Large intestine (tissue), 3 donors: ENCODE measurements at regions not wholly inside any gene's neighbourhood (a gene's known extent, or its start where the extent isn't known, plus 50 kb on each side); places are given as distances from the start of the nearest gene placed in this dataset.

Experiments used
- DNase-seq, 2 donors: peaks; one replicate each; pipeline versions ENCODE4 v3.0.0 to v3.0.0-alpha.2; 2013
- H3K27ac ChIP-seq: one replicate; pipeline ENCODE4 v1.5.1; 2013; ENCODE audit warnings: low read length
- H3K27me3 ChIP-seq: 2 replicates; pipeline ENCODE4 v1.6.1; 2013; ENCODE audit warnings: low read length; ENCODE audit not compliant: control insufficient read depth, insufficient read depth
- H3K36me3 ChIP-seq: 2 replicates; pipeline ENCODE4 v1.6.1; 2013; ENCODE audit warnings: low read length; ENCODE audit not compliant: control insufficient read depth, insufficient read depth
- H3K4me1 ChIP-seq: one replicate; pipeline ENCODE4 v1.6.1; 2013; ENCODE audit warnings: low read length; ENCODE audit not compliant: control insufficient read depth, insufficient read depth
- H3K4me3 ChIP-seq: one replicate; pipeline ENCODE4 v1.5.1; 2013; ENCODE audit warnings: low read length
- H3K9me3 ChIP-seq: one replicate; pipeline ENCODE4 v1.6.1; 2013; ENCODE audit warnings: mild to moderate bottlenecking, low read depth, low read length, moderate library complexity; ENCODE audit not compliant: control insufficient read depth
- WGBS: methylation state at CpG from one replicate; pipeline ENCODE4 v1.1.5; 2013; ENCODE audit warnings: low lambda C conversion rate; ENCODE audit not compliant: insufficient coverage; 5-methylcytosine and 5-hydroxymethylcytosine counted together

- Histone ChIP-seq H3K36me3 (no peaks in the 10 kb centered on the region), H3K4me3 (no peak overlapping the region), H3K4me1 (no peaks in the 10 kb centered on the region), H3K27me3 (no peaks in the 10 kb centered on the region), H3K9me3 (no peaks in the 10 kb centered on the region), H3K27ac (no peak overlapping the region)
- WGBS, result 55% methylated on average over 2 of the region's 6 CpGs
- no peak for DNase-seq
These were observed 86.1 kb downstream of the RTP4 start for GRCh38 chr3:187454085-187454815.

DNA sequence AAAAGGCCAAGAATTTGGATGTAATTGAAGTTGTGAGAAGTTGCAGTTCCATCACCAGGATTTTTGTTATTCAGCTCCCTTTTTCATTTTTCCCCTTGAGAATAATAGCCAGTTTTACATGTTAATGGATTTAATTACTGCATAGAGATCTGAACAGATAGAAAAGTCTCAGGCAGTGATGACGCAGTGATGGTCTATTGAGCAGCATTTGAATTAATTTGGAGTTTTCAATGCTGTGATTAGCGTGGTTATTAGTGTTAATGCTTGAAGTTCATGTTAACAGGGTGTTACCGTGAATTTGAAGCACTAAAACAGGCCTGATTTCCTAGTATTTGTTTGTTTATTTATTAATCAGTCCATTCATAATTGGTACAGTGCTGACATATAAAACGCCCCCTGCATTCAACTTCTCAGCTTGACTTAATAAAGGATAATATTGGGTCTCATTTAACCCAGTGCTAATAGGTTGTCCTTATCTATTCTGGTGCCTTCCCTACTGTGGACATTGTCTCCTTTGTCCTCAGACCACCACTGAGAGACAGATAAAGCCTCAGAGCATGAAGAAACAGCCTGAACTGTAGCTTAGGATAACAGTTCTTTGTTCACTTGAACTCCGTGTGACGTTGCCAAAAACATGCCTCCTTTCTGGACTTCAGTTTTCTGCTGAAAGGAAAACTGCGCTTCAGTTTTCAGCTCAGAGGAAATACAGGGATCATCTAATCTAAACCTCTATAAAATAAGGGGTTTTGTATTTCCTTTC is 82.4 kb downstream of the RTP4 start:
- DNase-seq, result no peak
- H3K36me3 ChIP-seq, result no peaks in the 10 kb centered on the region
- 83% methylated on average over 1 of the region's 7 CpGs for WGBS

DNA sequence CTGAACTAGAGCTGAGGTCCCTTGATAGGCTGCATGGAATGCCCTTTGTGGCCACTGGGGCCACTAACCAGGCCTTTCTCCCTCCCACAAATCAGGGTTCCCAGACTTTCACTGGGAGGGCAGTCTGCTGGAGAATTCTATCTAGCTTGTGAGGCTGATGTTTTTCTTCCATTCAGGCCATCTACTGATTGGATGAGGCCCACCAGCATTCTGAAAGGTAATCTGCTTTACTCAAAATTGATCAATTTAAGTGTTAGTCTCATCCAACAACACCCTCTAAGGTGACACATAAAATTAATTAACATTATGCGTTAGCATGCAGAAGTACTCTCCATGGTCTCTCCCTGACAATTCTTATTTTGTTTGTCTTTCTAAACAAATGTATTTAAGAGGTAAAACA is 80.5 kb downstream of the RTP4 start:
- H3K36me3 ChIP-seq, result no peaks in the 10 kb centered on the region
- WGBS, result no CpG with 5 or more reads among the region's 1 CpG
- no peak for DNase-seq
- no peak overlapping the region for H3K4me3 ChIP-seq
- H3K4me1 ChIP-seq, result no peaks in the 10 kb centered on the region
- H3K27ac ChIP-seq, result no peak overlapping the region
- no peaks in the 10 kb centered on the region for H3K9me3 ChIP-seq
- H3K27me3 ChIP-seq, result no peaks in the 10 kb centered on the region

More for the DNA sequence above, 82.4 kb downstream of the RTP4 start:
- H3K27ac ChIP-seq, result no peak overlapping the region
- H3K4me3 ChIP-seq, result no peak overlapping the region
- H3K27me3 ChIP-seq, result no peaks in the 10 kb centered on the region
- H3K4me1 ChIP-seq, result no peaks in the 10 kb centered on the region
- H3K9me3 ChIP-seq, result no peaks in the 10 kb centered on the region

DNA sequence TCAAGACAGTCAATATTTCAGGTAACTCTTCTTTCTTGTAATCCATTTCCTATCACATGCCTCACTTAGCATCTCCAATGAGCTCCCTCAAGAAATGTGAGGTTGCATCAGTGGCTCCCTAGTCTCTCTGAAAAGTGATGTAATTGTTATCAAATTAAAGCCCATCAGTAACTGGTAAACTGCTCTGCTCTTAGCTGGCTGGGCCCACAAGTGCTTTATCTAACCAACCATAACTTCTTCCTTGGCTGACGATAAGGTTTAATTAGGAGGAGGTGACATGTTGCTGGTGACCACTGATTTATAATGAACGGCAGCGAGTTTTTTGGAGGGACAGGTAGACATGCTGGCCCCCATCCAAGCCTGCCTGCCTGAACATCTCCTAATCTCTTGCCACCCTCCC is 79.6 kb downstream of the RTP4 start:
- Histone ChIP-seq H3K36me3 (no peaks in the 10 kb centered on the region), H3K4me3 (no peak overlapping the region), H3K27ac (no peak overlapping the region), H3K4me1 (no peaks in the 10 kb centered on the region), H3K27me3 (no peaks in the 10 kb centered on the region), H3K9me3 (no peaks in the 10 kb centered on the region)
- no CpG with 5 or more reads among the region's 3 CpGs for WGBS
- DNase-seq, result no peak

DNA sequence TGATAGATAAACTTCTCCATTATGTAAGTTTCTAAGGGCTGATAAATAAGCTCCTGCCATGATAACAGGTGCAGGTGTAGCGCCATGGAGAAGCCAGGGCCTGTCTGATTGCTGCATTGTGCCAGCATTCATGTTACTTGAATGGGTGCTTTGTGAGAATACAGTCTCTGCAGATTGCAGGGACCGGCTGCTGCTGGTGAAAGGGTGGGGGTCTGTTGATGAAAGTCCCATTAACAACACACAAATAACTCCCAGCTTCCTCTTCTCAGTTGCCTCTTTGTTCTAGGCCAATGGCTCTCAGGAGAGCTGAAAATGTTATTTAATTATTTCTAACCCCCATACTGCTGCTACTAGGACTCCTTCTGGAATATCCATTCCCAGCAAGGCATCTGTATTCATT is 77.2 kb downstream of the RTP4 start:
- Histone ChIP-seq H3K9me3 (no peaks in the 10 kb centered on the region), H3K4me3 (no peak overlapping the region), H3K4me1 (no peaks in the 10 kb centered on the region), H3K36me3 (no peaks in the 10 kb centered on the region), H3K27me3 (no peaks in the 10 kb centered on the region), H3K27ac (no peak overlapping the region)
- DNase-seq, result no peak
- no CpG with 5 or more reads among the region's 2 CpGs for WGBS

DNA sequence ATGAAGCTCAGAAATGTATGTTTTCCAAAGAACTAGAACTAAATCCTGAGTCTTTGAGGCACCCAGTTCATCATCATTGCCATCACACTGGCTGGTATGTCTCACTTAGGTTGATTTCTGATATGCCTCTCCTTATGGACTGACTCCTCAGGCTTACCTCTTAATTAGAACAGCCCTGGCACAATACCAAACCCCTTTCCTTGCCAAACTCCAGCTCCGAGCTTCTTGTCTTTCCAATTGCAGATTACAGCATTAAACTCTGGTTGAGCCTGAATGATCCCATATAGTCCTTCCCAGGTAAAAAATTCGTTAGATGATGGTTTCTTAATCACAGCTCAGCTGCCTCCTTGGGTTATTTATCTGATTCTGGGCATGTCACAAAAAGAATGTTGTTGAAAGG is 66.3 kb downstream of the RTP4 start:
- Histone ChIP-seq H3K27ac (no peak overlapping the region), H3K27me3 (no peaks in the 10 kb centered on the region), H3K9me3 (no peaks in the 10 kb centered on the region), H3K4me1 (no peaks in the 10 kb centered on the region), H3K36me3 (no peaks in the 10 kb centered on the region), H3K4me3 (no peak overlapping the region)
- 83% methylated on average over 1 of the region's 2 CpGs for WGBS
- no peak for DNase-seq

DNA sequence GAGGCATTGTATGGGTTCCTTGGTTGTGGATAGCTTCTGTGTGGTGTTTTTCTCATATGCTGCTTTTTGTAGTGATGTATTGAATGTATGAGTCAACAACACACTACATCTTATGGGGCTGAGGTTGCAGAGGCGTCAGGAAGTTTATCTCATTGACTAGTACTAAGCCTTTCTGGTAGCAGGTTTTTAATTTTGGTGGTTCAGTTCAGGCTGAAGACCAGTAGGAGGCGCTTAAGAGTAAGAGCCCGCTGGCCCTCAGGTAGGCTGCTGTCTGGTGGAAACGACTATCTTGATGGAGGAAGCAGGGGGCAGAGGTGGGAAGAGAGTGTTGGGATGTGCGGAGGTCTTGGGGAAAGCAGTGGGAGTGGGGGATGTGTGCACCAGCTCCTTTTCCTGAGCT is 62.4 kb downstream of the RTP4 start:
- H3K36me3 ChIP-seq, result no peaks in the 10 kb centered on the region
- no peaks in the 10 kb centered on the region for H3K27me3 ChIP-seq
- no peaks in the 10 kb centered on the region for H3K4me1 ChIP-seq
- no peaks in the 10 kb centered on the region for H3K9me3 ChIP-seq
- H3K27ac ChIP-seq, result no peak overlapping the region
- no CpG with 5 or more reads among the region's 5 CpGs for WGBS
- DNase-seq, result no peak
- no peak overlapping the region for H3K4me3 ChIP-seq
